ENCODE measurements at regions not wholly inside any gene's neighbourhood (a gene's known extent, or its start where the extent isn't known, plus 50 kb on each side); places are given as distances from the start of the nearest gene placed in this dataset.
A peak's percentile ranks its signal among the peaks of the same experiment; 100 is the strongest.

- Histone ChIP-seq H3K9me3 (peaks cover 0 to 14% (median 0%) of the 10 kb centered on the region in 12 donors), H3K27me3 (no peaks in the 10 kb centered on the region), H3K36me3 (no peaks in the 10 kb centered on the region), H3K27ac (no peak overlapping the region), H3K4me3 (no peak overlapping the region), H3K4me1 (no peaks in the 10 kb centered on the region)
- intact Hi-C loops (cut with DNase I): no loop called here
- 62 to 79% (median 74%) methylated on average over 4 of the region's 4 CpGs for WGBS, 4 donors
- ATAC-seq (no peak), DNase-seq (no peak)
- TF ChIP-seq POLR2A (IDR thresholded peaks at IDR 0.05) (no peak), CTCF (IDR thresholded peaks at IDR 0.05) (no peak)
Observed at GRCh38 chr6:90819483-90819882, 232.6 kb upstream of the MAP3K7 start.

DNA sequence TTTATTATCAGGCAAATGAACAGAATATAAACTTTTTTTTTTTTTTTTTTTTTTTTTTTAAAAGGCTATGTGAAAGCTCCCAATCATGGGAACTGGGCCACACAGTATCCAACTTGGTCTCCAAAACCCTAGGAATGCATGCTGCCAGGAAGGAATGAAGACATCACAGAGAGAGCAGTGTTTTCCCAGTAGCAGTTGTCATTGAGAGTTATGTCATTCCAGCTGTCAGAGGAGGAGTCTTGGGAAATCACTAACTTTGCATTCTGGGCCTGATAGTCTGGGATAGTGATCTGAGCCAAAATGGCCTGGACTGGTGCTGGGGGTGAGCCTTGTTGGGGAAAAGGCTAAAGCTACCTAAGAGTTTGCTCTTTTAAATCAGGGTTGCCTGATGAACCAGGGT is 231.3 kb upstream of the MAP3K7 start:
- intact Hi-C loops (cut with DNase I): no loop called here
- H3K36me3 ChIP-seq: no peaks in the 10 kb centered on the region
- TF ChIP-seq POLR2A (IDR thresholded peaks at IDR 0.05) (no peak), CTCF (IDR thresholded peaks at IDR 0.05) (no peak)
- no peak overlapping the region for H3K27ac ChIP-seq
- no peak for DNase-seq
- H3K9me3 ChIP-seq: peaks cover 0 to 14% (median 0%) of the 10 kb centered on the region in 12 donors
- H3K4me1 ChIP-seq: no peaks in the 10 kb centered on the region
- H3K27me3 ChIP-seq: no peaks in the 10 kb centered on the region
- peak in 2 of 4 donors; percentile 47 to 49 for ATAC-seq
- no peak overlapping the region for H3K4me3 ChIP-seq

DNA sequence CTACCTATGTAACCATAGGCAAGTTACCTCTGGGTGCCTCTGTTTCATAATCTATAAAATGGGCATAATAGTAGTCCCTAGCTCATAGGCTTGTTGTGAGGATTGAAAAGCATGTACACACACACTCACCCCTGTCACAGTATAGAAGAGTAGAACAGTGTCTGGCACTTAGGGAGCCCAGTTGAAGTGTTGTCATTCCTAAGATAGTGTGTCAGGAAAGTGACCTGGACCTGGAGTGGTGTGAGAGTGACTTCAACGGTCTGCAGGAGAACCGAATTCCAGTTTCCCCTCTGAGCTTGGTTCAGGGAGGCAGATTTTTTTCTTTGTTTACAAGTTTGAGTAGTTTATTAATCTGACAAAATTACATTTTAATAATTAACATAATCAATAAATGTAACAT is 229.9 kb upstream of the MAP3K7 start:
- Histone ChIP-seq H3K27ac (no peak overlapping the region), H3K4me1 (no peaks in the 10 kb centered on the region), H3K36me3 (no peaks in the 10 kb centered on the region), H3K9me3 (peaks cover 0 to 14% (median 0%) of the 10 kb centered on the region in 12 donors), H3K27me3 (no peaks in the 10 kb centered on the region), H3K4me3 (no peak overlapping the region)
- 43 to 55% (median 50%) methylated on average over 2 of the region's 2 CpGs for WGBS, 4 donors
- TF ChIP-seq CTCF (IDR thresholded peaks at IDR 0.05) (no peak), POLR2A (IDR thresholded peaks at IDR 0.05) (no peak)
- ATAC-seq: no peak
- intact Hi-C loops (cut with DNase I): no loop called here
- no peak for DNase-seq

- ATAC-seq (no peak), DNase-seq (no peak)
- Histone ChIP-seq H3K27me3 (no peaks in the 10 kb centered on the region), H3K36me3 (no peaks in the 10 kb centered on the region), H3K4me3 (no peak overlapping the region), H3K27ac (no peak overlapping the region), H3K9me3 (peaks cover 0 to 14% (median 0%) of the 10 kb centered on the region in 12 donors), H3K4me1 (no peaks in the 10 kb centered on the region)
- intact Hi-C loops (cut with DNase I): no loop called here
- WGBS, 4 donors: 78 to 86% (median 80%) methylated on average over 11 of the region's 11 CpGs
- no peak for TF ChIP-seq CTCF (IDR thresholded peaks at IDR 0.05)
- no peak for TF ChIP-seq POLR2A (IDR thresholded peaks at IDR 0.05)
Observed at GRCh38 chr6:90811596-90812226, 224.8 kb upstream of the MAP3K7 start.
